GM21515 (cell line): ENCODE measurements at regions not wholly inside any gene's neighbourhood (a gene's known extent, or its start where the extent isn't known, plus 50 kb on each side); places are given as distances from the start of the nearest gene placed in this dataset.
"Not testable (repeated sequence)": the region's sequence is repeated elsewhere in the genome, so short reads cannot be mapped to it uniquely, and the experiment has no call there.

Source experiments
- ATAC-seq: cut with Tn5 transposase; IDR thresholded peaks from one replicate; pipeline ENCODE4 v1.9.1; 2021; ENCODE audit not compliant: unreplicated experiment

DNA sequence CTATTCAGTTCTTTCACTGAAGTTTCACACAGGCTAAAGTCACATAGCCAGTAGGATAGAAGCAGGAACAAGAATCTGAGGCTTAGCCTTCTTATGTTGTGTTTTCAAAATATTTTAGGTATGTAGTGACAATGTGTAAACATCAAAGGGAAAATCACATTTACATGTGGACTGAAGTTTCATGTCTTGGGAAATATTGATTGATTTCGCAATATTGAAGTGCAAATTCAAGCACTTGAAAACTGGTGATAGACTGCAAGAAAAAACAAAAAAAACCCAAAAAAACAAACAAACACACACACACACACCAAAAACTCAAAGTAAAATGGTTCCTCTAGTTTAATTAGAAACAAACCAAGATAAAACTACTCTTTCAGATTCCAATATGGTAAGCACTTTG, 773.3 kb downstream of the PDCD6IP start:
- ATAC-seq: no peak

DNA sequence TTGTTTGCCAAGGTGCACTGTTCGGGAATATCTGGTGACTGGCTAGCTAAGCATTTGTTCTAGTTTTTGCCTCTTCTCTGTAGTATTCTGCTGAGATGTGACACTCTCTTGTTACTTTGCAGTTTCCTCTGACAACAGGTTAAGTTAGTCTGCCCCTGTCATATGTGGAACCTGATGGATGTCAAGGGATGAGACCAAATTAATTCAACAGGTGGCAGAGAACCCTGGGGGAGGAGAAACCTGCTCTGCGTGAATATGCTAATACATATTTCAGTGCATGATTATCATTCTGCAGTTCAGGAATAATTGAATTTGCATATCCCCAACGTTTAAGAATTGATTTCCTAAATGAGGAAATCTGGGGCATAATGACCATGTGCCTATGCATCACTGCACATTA, 777.3 kb downstream of the PDCD6IP start:
- ATAC-seq: no peak

DNA sequence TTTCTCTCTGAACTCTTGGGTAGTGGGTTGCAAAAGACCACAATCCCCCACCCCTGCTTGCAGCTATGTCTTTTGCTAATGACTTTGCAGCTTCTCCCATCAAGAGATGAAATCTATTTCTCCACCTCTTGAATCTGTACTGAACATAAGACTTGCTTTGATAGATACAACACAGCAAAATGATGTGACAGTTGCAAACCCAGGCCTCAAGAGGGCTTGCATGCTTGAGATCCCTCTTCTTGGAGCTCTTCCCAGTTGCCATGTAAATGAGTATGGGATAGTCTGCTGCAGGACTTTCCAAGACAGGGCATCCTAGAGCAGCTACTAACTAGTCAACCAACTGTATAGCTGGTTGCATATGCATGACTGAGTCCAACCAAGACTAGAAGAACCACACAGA, 783.6 kb downstream of the PDCD6IP start:
- no peak for ATAC-seq

DNA sequence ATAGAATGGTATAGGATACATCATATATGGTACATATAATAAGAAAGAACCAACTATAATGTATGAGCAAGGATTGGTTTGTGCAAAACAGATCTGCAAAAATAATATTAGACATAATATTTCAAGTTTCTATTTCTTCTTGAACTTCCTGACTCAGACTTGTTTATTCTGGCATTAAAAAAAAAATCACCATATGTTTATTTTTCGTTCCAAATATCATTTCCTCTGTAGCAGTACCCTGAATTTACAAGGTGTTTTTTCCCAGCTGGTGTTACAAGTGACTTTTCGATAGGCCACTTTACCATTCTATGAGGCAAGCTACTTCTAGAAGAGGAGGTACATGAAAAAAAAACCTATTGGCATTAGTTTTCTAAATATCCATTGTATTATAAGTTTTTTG, 785.0 kb downstream of the PDCD6IP start:
- no peak for ATAC-seq

DNA sequence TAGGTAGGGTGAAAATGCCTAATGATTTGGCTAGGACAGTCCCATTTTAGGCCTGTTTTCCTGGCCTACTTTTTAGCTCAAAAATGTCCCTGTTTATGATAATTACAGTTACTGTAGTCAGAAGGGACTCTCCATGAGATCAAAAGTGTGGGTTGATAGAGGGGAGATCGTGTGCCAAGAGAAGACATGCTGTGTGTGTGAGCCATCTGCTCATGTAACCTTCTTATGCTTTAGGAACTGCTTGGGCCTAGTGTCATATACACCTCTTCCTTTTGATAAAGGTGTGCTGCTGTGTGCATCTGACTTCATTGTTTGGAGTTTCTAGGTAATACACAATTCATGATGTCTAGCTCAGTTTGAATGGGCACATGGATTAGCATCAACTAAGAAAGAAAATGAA, 786.5 kb downstream of the PDCD6IP start:
- no peak for ATAC-seq

DNA sequence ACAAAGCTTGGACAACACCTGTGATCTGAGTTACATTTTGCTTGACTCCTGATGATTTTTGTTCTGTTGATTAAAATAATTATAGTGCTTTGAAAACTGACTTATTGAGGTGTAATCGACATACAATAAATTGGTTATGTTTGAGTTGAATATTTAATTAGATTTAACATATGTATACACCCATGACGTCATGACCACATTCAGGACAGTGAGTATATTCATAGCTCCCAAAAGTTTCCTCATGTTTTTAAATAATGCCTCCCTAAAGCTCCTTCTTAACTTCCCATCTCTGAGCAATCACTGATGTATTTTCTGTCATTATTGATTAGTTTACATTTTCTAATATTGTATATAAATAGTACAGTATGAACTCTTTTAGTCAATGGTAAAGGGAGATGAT, 801.2 kb downstream of the PDCD6IP start:
- ATAC-seq: no peak

DNA sequence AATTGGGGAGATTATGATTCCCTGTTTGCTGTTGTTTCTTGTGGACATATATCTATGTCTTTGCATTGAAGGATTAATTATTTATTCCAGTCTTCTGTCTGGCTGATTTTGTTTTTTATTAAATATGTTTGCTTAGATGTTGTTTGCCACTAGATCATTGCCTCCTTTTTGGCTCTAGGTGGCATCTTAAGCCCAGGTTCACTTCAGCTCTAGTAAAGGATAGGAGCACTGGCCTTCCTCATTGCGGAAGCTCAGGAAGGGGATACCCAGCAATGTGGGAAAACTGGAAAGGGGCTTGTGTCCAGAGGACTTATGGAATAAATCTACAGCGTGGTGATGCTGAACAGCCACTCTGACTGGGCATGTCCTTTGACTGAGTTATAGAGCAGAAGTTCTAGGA, 821.6 kb downstream of the PDCD6IP start:
- no peak for ATAC-seq

DNA sequence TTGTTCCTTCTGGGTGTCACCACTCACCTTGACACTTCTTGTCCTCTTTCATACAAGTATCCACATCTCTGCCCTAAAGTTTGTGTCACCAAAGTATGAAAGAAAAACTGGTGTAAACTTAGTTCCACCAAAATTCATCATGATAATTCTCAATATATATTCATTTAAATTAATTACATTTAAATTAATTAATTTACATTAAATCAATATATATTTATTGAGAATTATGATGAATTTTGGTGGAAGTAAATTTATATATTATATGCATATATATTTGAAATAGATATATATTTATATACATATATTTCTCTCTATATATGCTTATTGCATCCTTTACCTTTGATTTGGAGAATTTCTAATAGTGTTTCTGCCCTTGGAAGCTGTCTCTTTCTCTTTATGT, 828.3 kb downstream of the PDCD6IP start:
- no peak for ATAC-seq

DNA sequence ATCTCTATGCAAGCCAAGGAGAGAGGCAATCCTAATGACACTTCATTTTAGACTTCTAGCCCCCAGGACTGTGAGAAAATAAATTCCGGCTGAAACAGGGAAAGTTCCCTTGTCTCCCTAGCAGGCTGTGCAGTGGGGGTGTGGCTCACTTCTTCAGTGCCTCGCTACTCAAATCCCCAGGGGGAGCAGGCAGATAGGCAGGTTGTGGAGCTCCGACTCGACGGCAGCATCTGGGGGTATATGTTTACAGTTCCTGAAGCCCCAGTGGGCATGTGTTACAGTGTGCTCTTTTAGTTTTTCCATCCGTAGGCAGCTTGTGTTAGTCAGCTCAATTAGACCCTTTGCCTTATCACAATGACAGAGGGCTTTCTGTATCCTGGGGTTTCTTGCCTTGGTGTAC, 836.5 kb downstream of the PDCD6IP start:
- no peak for ATAC-seq

DNA sequence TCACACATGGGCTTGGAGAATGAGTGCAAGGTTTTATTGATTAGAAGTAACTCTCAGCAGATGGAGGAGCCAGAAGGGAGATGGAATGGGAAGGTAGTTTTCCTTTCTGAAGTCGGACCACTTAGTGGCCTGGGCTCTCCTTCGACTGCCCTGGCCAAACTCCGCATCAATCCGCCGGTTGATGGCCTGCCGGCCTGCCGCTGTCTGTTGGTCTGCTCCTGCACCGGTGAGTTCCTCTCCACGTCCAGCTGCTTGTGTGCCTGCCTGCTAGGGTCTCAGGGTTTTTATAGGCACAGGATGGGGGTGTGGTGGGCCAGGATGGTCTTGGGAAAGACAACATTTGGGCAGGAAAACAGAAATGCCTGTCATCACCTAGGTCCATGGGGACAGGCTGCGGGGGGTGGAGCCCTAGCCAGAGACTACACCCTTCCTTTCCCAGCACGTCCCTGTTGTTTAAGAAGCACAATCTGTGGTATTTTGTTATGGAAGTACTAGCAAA, 837.0 kb downstream of the PDCD6IP start:
- no peak for ATAC-seq

DNA sequence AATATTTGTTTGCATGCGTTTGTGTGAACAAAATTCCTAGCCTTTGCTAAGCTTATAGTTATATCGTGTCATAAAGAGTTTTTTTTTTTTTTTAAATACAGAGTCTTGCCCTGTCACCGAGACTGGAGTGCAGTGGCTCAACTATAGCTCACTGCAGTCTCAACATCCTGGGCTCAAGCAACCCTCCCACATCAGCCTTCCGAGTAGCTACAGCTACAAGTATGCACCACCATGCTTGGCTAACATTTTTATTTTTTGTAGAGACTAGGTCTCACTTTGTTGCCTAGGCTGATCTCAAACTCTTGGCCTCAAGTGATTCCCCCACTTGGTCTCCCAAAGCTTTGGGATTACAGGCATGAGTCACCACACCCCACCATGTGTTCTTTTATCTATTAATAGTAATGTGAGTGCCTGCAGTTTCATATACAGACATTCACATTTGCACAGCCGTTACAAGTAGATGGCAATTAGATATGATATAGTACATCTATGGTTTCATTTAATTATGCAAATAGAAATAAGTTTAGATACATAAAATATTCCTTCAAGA, 848.6 kb downstream of the PDCD6IP start:
- ATAC-seq: no peak

DNA sequence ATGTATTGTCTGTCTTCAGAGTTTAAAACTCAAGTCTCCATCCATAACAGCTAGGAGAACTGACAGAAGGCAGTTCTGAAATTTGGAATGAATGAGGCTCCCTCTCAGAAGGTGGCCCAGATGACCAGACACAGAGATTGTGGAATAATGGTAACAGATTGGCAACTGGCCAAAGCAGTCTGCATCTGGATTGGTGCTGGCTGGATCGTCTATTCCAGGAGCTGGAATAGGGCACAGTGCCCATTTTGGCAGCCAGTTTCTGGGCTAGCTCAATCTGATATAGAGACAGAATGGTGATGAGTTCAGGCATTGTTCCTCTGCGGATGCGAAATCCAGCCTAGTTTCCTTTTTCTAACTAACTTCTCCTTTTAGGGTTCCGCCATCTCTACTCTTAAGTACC, 851.7 kb downstream of the PDCD6IP start:
- ATAC-seq: no peak

DNA sequence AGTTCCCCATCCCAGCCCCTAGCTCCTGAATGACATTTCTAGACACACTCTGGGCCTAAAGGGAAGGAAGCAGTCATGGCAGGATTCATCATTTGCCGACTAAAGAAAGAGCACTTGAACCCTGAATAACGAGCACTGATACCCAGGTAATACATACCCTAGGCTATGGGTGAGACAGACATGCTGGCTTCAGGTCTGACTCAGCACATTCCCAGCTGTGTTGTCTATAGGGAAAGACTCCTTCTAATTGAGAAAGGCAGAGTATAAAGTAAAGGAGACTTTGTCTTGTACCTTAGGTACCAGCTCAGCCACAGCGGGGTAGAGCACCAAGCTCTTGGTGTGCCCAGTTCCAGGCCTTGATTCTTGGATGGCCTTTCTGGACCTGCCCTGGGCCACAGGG, 870.5 kb downstream of the PDCD6IP start:
- no peak for ATAC-seq

DNA sequence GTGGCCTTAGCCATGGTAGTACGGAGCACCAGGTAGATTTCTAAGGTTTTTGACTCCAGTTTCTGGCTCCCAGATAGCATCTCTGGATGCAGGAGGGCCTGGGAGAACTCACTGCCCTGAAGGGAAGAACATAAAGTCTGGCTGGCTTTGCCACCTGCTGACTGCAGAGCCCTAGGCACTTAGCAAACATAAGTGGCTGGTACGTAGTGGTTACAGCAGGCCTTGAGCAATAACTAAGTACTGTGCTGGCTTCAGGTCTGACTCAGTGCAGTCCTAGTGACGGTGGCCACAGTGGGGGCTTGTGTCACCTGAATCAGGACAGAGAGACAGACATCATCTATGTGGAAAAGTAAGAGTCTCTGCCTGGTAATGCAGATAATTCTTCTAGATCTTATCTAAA, 871.1 kb downstream of the PDCD6IP start:
- ATAC-seq: no peak

DNA sequence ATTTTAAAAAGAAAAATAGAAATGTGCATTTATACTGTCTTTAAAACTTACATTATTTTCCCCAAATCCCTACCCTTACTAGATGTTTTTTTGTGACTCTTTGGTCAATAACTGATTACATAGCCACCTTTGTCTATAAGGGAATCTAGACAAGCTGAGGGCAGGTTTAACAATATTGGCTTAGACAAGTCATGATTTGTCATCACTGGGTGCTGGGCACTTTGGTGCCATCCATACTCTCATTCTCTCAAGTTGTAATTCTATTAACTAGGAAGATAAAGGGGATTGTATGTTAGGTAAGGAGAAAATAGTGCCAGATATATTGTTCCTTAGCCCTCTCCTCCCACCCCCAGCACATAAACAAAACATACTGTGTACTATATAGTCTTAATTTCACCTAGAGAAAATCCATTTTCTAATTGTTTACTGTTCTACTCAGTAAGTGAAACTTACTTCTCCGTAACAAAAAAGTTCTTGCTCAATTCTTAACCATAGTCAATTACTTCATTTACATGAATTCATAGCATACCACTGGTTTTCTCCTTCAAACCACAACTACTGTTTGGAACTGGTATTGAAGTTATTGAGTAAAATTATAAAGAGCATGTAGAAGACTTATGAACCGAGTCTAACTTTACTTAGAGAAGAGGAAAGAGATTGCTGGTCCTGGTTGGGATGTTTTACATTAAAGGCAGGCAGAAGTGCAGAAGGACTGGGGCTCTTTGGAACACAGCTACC, 877.1 kb downstream of the PDCD6IP start:
- no peak for ATAC-seq

DNA sequence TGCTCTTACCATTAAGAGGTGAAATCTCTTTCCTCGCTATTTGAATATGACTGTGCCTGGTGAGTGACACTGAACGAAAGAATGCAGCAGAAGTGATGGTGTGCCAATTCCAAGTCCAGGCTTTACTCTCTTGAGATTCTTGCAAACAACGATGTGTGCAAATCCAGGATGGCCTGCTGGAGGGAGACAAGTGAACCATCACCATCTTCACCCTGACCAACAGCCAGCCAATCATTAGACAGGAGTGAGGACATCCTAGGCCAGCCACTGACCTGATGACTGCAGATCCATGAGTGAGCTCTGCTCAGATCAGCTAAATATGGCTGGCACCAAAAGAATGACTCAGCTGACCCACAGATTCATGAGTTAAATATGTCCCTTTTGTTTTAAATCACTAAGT, 878.0 kb downstream of the PDCD6IP start:
- no peak for ATAC-seq

DNA sequence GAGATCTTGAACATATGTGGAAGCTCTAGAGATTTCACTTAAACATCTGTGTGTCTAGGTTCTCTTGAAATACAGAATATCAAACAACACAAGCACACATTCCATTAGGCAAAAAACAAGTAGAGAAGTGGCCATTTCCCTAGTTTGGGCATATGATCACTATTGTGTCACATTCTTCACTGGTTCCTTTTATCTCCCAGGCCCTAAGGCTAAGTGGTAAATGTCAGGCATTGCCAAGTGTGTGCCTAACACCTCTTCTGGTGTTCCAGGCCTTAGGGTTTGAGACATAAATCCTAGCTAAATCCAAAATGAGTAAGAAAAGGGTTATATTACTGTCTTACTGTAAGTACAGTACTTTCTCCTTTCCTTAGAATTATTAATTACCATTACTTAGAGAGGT, 880.1 kb downstream of the PDCD6IP start:
- ATAC-seq: no peak

DNA sequence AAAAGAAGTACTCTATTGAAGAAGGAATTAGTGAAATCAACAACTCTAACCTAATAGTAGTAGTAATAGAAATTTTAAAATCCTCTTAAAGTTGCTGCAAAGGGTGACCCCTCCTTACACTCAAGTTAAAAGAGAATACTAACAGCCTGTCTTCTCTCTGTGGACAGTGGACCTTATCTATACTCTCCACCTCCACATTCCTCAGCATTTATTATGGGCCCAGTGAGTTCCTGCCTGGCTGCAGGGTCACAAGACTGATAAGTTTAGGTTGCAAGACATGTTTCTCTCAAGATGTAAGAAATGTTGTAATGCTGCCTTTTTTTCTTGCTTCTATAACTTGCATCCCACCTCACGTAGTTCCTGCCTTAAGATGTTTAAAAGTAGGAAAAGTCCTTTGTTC, 880.6 kb downstream of the PDCD6IP start:
- not testable (repeated sequence) for ATAC-seq

DNA sequence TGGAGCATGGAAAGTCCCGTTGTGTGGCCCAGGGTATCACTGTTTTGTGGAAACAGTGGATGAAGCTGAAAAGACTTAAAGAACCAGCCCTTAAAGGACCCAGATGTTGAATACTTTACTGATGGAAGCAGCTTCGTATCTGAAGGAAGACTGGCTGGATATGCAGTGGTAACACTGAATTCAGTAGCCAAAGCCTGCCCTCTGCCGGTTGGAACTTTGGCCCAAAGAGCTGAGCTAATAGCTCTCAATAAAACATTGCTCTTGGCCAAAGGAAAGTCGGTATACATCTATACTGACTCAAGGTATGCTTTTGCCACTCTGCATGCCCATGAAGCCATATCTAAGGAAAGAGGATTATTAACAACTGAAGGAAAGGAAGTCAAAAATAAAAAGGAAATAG, 885.4 kb downstream of the PDCD6IP start:
- peak; percentile 71 for ATAC-seq

DNA sequence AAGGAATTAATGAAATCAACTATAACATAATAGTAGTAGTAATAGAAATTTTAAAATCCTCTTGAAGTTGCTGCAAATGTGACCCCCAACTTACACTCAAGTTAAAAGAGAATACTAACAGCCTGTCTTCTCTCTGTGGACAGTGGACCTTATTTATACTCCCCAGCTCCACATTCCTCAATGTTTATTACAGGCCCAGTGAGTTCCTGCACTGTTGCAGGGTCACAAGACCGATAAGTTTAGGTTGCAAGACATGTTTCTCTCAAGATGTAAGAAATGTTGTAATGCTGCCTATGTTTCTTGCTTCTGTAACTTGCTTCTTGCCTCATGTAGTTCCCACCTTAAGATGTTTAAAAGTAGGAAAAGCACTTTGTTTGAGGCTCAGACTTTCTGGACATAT, 888.1 kb downstream of the PDCD6IP start:
- no peak for ATAC-seq

DNA sequence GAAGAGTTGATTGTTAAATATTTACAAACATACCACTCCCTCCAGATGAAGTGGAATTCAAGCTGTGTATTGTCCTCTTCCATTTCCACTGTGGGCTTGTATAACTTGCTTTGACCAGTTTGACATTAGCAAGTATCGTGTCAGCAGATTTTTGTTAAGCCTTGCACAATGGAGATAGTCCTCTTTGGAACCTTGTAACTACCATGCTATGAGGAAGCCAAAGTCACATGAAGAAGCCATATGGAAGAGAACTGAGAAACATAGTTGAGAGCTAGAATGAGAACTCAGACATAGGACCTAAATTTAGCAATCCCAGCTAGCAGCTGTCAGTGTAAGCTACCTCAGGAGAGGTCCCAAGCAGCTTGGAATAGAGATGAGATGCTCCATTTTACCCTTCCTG, 889.2 kb downstream of the PDCD6IP start:
- ATAC-seq: no peak

DNA sequence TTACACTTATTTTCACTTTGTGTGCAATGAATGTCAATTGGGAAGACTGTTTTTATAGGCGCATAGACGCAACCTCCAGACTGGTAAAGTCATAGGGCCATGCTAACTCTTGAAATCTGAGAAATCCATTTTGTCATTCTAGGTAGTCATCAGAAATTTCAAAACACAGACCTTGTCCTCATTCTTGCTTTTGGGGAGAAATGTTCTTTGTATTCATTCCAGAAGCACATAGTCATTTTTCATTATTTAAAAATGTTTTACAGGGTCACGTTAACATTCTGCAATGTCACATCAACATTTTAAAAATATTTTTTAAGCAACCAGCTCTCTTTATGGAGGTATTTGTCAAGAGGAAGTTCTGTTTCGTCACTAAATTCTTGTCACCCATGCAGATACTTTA, 898.4 kb downstream of the PDCD6IP start:
- no peak for ATAC-seq

DNA sequence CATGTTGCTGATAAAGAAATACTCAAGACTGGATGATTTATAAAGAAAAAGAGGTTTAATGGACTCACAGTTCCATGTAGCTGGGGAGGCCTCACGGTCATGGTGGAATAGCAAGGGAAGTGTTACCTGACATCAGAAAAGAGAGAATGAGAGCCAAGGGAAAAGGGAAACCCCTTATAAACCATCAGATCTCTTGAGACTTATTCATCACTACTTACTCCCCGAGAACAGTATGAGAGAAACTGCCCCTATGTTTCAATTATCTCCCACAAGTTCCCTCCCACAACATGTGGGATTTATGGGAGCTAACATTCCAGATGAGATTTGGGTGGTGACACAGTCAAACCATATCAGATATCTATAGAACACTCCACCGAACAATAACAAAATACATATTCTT, 904.6 kb downstream of the PDCD6IP start:
- no peak for ATAC-seq
